Iris pigment epithelial cell (primary cell): ENCODE measurements at regions not wholly inside any gene's neighbourhood (a gene's known extent, or its start where the extent isn't known, plus 50 kb on each side); places are given as distances from the start of the nearest gene placed in this dataset.
A peak's percentile ranks its signal among the peaks of the same experiment; 100 is the strongest.

Source experiments
- DNase-seq: peaks from one replicate; pipeline ENCODE4 v3.0.0-alpha.2; 2011; ENCODE audit warnings: low read depth

- DNase-seq: no peak
Observed at GRCh38 chr2:123935405-123935804, 89.7 kb upstream of the CNTNAP5 start.

DNA sequence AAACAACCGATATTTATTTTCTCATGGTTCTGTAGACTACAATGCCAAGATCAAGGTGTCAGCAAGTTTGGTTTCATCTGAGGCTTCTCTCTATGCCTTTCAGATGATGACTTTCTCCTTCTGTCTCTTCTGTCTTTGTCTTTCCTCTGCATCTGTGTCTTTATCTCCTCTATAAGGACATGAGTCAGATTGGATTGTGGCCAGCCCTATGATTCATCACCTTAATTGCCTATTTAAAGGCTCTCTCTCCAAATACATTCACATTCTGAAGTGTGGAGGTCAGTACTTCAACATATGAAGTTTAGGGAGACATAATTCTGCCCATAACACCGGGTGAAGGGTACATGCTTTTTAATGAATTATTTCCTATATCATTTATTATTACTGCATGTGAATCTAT is 71.2 kb upstream of the CNTNAP5 start:
- peak; percentile 35 for DNase-seq

- no peak for DNase-seq
Observed at GRCh38 chr2:123958011-123958410, 67.1 kb upstream of the CNTNAP5 start.

DNA sequence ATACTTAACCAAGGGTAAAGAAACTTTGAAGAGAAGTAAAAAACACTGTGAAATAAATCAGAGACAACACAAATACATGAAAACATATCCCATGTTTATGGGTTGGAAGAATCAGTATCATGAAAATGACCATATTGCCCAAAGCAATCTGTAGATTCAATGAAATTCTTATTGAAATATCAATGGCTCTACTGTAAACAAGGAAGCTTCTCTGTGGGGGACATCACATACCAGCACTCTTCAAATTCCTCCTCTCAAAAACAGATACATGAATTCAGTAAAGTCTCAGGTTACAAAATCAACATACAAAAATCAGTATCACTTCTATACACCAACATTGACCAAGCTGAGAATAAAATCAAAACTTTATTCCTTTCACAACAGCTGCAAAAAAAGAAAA is 63.5 kb upstream of the CNTNAP5 start:
- no peak for DNase-seq

DNA sequence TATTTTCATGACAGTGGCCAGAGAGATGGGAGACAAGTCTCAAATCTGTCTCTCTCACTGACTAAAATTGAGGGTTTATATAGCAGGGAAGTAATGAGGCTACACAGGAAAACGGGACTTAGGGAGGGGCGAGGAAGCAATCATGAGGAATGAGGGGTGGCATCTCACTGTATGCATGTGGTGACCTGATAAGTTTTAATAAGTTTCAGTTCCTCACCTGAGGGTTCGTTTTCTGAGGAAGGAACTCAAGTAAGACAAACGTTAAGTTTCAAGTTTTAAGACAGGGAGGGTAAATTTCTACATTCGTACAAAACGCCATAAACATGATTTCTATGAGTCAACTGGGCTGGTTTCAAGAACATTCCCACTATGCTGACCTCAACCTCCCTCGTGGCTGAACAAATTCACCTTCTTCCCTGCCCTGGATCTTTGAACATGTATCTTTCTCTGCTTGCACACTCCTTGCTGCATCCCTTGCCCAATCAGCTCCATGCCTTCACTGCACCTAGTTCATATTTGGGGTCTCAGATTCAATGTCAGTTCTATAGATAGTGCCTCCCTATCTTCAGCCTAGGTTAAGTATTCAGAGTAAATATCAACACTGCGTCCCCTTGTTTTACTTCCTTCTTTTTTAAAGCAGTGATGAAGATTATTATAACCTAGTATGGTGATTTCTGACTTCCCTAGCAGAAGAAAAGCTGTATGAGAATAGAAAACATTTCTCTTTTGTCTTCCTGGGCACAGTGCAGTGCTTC is 53.3 kb upstream of the CNTNAP5 start:
- DNase-seq: no peak
